ENCODE measurements at regions not wholly inside any gene's neighbourhood (a gene's known extent, or its start where the extent isn't known, plus 50 kb on each side); places are given as distances from the start of the nearest gene placed in this dataset.

- DNase-seq (ENCODE audit: low spot score) (no peak), ATAC-seq (no peak)
- no peak overlapping the region for H3K4me3 Mint-ChIP-seq
- peaks cover 8% of the 10 kb centered on the region for H3K36me3 Mint-ChIP-seq
- POLR2A ChIA-PET = no interaction called here
- H3K27ac Mint-ChIP-seq = no peak overlapping the region
- peaks cover 18% of the 10 kb centered on the region for H3K9me3 Mint-ChIP-seq
- H3K27me3 Mint-ChIP-seq (ENCODE audit: low read depth) = no peaks in the 10 kb centered on the region
- H3K4me1 Mint-ChIP-seq = peaks cover 15% of the 10 kb centered on the region
- TF ChIP-seq SP1 (CRISPR knock-in tag; conservative IDR thresholded peaks at IDR 0.05) (no peak), ZNF396 (CRISPR knock-in tag; IDR thresholded peaks at IDR 0.05; ENCODE audit: borderline replicate concordance) (no peak), E2F4 (CRISPR knock-in tag; IDR thresholded peaks at IDR 0.05; ENCODE audit: borderline replicate concordance, low read depth) (no peak), NR1H2 (CRISPR knock-in tag; IDR thresholded peaks at IDR 0.05) (no peak), GABPB1 (CRISPR knock-in tag; IDR thresholded peaks at IDR 0.05) (no peak), ESRRA (CRISPR knock-in tag; IDR thresholded peaks at IDR 0.05; ENCODE audit: borderline replicate concordance) (no peak), FOXJ3 (CRISPR knock-in tag; IDR thresholded peaks at IDR 0.05; ENCODE audit: borderline replicate concordance) (no peak), EMX1 (CRISPR knock-in tag; IDR thresholded peaks at IDR 0.05) (no peak), TP53 (CRISPR knock-in tag; IDR thresholded peaks at IDR 0.05) (no peak)
- TF ChIP-seq, protein P1, sequence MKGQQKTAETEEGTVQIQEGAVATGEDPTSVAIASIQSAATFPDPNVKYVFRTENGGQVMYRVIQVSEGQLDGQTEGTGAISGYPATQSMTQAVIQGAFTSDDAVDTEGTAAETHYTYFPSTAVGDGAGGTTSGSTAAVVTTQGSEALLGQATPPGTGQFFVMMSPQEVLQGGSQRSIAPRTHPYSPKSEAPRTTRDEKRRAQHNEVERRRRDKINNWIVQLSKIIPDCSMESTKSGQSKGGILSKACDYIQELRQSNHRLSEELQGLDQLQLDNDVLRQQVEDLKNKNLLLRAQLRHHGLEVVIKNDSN (CRISPR knock-in tag; IDR thresholded peaks at IDR 0.05) = no peak
- TF ChIP-seq, protein P2, sequence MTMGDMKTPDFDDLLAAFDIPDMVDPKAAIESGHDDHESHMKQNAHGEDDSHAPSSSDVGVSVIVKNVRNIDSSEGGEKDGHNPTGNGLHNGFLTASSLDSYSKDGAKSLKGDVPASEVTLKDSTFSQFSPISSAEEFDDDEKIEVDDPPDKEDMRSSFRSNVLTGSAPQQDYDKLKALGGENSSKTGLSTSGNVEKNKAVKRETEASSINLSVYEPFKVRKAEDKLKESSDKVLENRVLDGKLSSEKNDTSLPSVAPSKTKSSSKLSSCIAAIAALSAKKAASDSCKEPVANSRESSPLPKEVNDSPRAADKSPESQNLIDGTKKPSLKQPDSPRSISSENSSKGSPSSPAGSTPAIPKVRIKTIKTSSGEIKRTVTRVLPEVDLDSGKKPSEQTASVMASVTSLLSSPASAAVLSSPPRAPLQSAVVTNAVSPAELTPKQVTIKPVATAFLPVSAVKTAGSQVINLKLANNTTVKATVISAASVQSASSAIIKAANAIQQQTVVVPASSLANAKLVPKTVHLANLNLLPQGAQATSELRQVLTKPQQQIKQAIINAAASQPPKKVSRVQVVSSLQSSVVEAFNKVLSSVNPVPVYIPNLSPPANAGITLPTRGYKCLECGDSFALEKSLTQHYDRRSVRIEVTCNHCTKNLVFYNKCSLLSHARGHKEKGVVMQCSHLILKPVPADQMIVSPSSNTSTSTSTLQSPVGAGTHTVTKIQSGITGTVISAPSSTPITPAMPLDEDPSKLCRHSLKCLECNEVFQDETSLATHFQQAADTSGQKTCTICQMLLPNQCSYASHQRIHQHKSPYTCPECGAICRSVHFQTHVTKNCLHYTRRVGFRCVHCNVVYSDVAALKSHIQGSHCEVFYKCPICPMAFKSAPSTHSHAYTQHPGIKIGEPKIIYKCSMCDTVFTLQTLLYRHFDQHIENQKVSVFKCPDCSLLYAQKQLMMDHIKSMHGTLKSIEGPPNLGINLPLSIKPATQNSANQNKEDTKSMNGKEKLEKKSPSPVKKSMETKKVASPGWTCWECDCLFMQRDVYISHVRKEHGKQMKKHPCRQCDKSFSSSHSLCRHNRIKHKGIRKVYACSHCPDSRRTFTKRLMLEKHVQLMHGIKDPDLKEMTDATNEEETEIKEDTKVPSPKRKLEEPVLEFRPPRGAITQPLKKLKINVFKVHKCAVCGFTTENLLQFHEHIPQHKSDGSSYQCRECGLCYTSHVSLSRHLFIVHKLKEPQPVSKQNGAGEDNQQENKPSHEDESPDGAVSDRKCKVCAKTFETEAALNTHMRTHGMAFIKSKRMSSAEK (CRISPR knock-in tag; IDR thresholded peaks at IDR 0.05; ENCODE audit: borderline replicate concordance) = no peak
- TF ChIP-seq, protein P3, sequence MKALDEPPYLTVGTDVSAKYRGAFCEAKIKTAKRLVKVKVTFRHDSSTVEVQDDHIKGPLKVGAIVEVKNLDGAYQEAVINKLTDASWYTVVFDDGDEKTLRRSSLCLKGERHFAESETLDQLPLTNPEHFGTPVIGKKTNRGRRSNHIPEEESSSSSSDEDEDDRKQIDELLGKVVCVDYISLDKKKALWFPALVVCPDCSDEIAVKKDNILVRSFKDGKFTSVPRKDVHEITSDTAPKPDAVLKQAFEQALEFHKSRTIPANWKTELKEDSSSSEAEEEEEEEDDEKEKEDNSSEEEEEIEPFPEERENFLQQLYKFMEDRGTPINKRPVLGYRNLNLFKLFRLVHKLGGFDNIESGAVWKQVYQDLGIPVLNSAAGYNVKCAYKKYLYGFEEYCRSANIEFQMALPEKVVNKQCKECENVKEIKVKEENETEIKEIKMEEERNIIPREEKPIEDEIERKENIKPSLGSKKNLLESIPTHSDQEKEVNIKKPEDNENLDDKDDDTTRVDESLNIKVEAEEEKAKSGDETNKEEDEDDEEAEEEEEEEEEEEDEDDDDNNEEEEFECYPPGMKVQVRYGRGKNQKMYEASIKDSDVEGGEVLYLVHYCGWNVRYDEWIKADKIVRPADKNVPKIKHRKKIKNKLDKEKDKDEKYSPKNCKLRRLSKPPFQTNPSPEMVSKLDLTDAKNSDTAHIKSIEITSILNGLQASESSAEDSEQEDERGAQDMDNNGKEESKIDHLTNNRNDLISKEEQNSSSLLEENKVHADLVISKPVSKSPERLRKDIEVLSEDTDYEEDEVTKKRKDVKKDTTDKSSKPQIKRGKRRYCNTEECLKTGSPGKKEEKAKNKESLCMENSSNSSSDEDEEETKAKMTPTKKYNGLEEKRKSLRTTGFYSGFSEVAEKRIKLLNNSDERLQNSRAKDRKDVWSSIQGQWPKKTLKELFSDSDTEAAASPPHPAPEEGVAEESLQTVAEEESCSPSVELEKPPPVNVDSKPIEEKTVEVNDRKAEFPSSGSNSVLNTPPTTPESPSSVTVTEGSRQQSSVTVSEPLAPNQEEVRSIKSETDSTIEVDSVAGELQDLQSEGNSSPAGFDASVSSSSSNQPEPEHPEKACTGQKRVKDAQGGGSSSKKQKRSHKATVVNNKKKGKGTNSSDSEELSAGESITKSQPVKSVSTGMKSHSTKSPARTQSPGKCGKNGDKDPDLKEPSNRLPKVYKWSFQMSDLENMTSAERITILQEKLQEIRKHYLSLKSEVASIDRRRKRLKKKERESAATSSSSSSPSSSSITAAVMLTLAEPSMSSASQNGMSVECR (CRISPR knock-in tag; IDR thresholded peaks at IDR 0.05; ENCODE audit: borderline replicate concordance) = no peak
- CTCF ChIA-PET = interaction anchor here (0.6 to 0.9 kb wide), 2 partner anchors 18 to 87 kb away, joined by 3 read pairs; no protein-coding TSS in a partner anchor
These were observed 55.8 kb upstream of the ABL1 start for GRCh38 chr9:130779153-130779855.

DNA sequence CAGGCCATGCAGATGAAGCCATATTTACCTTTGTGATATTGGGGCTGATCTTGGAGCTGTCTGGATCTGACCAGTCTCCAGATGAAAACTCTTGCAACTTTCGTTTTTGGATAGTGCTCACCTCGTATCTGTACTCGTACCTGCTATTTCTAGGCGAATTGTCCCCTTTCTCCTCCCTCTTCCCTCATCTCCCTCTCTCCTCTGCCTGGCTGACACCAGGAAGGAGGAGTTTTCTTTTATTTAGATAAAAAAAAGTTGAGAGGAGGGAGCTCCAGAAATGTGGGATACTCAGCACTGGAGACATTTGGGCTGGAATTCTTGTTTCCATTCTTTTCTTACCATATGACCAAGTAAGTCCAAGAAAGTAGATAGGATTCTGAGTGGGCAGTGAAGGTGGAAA is 54.6 kb upstream of the ABL1 start:
- TF ChIP-seq ZNF219 (CRISPR knock-in tag; IDR thresholded peaks at IDR 0.05; ENCODE audit: borderline replicate concordance) (no peak), TEAD4 (CRISPR knock-in tag; IDR thresholded peaks at IDR 0.05) (no peak), ZNF138 (CRISPR knock-in tag; conservative IDR thresholded peaks at IDR 0.05) (no peak)
- TF ChIP-seq, protein P3 (CRISPR knock-in tag; IDR thresholded peaks at IDR 0.05; ENCODE audit: borderline replicate concordance) = no peak
- TF ChIP-seq, protein P4, sequence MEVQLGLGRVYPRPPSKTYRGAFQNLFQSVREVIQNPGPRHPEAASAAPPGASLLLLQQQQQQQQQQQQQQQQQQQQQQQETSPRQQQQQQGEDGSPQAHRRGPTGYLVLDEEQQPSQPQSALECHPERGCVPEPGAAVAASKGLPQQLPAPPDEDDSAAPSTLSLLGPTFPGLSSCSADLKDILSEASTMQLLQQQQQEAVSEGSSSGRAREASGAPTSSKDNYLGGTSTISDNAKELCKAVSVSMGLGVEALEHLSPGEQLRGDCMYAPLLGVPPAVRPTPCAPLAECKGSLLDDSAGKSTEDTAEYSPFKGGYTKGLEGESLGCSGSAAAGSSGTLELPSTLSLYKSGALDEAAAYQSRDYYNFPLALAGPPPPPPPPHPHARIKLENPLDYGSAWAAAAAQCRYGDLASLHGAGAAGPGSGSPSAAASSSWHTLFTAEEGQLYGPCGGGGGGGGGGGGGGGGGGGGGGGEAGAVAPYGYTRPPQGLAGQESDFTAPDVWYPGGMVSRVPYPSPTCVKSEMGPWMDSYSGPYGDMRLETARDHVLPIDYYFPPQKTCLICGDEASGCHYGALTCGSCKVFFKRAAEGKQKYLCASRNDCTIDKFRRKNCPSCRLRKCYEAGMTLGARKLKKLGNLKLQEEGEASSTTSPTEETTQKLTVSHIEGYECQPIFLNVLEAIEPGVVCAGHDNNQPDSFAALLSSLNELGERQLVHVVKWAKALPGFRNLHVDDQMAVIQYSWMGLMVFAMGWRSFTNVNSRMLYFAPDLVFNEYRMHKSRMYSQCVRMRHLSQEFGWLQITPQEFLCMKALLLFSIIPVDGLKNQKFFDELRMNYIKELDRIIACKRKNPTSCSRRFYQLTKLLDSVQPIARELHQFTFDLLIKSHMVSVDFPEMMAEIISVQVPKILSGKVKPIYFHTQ (CRISPR knock-in tag; IDR thresholded peaks at IDR 0.05) = no peak
- POLR2A ChIA-PET = no interaction called here
- peaks cover 6% of the 10 kb centered on the region for H3K36me3 Mint-ChIP-seq
- CTCF ChIA-PET = no interaction called here
- H3K27ac Mint-ChIP-seq = peak overlapping the region; percentile 41; the same call in 1 of the 2 replicates
- ATAC-seq = no peak
- H3K9me3 Mint-ChIP-seq = peaks cover 12% of the 10 kb centered on the region
- no peak for DNase-seq (ENCODE audit: low spot score)
- H3K4me1 Mint-ChIP-seq = peaks cover 9% of the 10 kb centered on the region
- H3K4me3 Mint-ChIP-seq = no peak overlapping the region
- H3K27me3 Mint-ChIP-seq (ENCODE audit: low read depth) = no peaks in the 10 kb centered on the region

Data from WTC11 (cell line).